HEK293 (cell line): ENCODE measurements at regions not wholly inside any gene's neighbourhood (a gene's known extent, or its start where the extent isn't known, plus 50 kb on each side); places are given as distances from the start of the nearest gene placed in this dataset.
A peak's percentile ranks its signal among the peaks of the same experiment; 100 is the strongest.

Source experiments
- CTCF ChIA-PET: fragments of 350-600 bp; formaldehyde crosslinking; extraction: SDS; loops from one replicate; lab custom pipeline; 2021; ENCODE audit warnings: antibody characterized with exemption; lab: Yijun Ruan, JAX
- POLR2A ChIA-PET: fragments of 300-600 bp; formaldehyde crosslinking; extraction: SDS; loops from one replicate; lab custom pipeline; 2020; ENCODE audit warnings: antibody characterized with exemption, inconsistent platforms; lab: Yijun Ruan, JAX
- H3K27ac ChIP-seq: fragments of 200-500 bp; sonication (Bioruptor generic); 2 replicates; pipeline ENCODE4 v1.5.1; 2014; ENCODE audit warnings: low read depth, low read length, control low read depth, inconsistent platforms; ENCODE audit errors: extremely low read depth
- H3K36me3 ChIP-seq, 2 experiments: fragments of 200-500 bp in 1 of 2; sonication (Bioruptor generic) in 1 of 2; 1 replicate in 1 of 2; 2 replicates in 1 of 2; pipeline ENCODE4 v1.5.1; 2014 to 2017; ENCODE audit warnings: inconsistent platforms in 2 of 2, low read length in 2 of 2; ENCODE audit not compliant: control insufficient read depth in 2 of 2, insufficient read depth in 1 of 2
- H3K4me1 ChIP-seq: fragments of 200-500 bp; sonication (Bioruptor generic); 2 replicates; pipeline ENCODE4 v1.5.1; 2014; ENCODE audit warnings: mild to moderate bottlenecking, low read length, inconsistent platforms; ENCODE audit not compliant: control insufficient read depth, insufficient read depth
- H3K4me3 ChIP-seq: 2 replicates; pipeline ENCODE4 v1.5.1; 2011; ENCODE audit warnings: low read depth, mild to moderate bottlenecking, control low read depth, low read length, moderate library complexity
- H3K9me3 ChIP-seq: fragments of 200-500 bp; sonication (Bioruptor generic); 2 replicates; pipeline ENCODE4 v1.5.1; 2014; ENCODE audit warnings: low read depth, low read length, inconsistent platforms; ENCODE audit not compliant: control insufficient read depth, insufficient read depth
- GFI1B ChIP-seq: fragments of 450-650 bp; formaldehyde crosslinking; IDR thresholded peaks from 2 replicates; pipeline ENCODE4 v1.5.1; 2016; ENCODE audit warnings: missing biosample characterization, missing genetic modification characterization
- HOXA7 ChIP-seq: sonication (generic); formaldehyde crosslinking; IDR thresholded peaks from 2 replicates; pipeline ENCODE4 v1.8.1; 2022; ENCODE audit warnings: missing genetic modification reagents, borderline replicate concordance
- HOXD13 ChIP-seq: sonication (generic); formaldehyde crosslinking; IDR thresholded peaks from 2 replicates; pipeline ENCODE4 v1.8.0; 2022; ENCODE audit warnings: missing genetic modification reagents, borderline replicate concordance
- KLF9 ChIP-seq: fragments of 450-650 bp; formaldehyde crosslinking; IDR thresholded peaks from 2 replicates; pipeline ENCODE4 v1.5.1; 2016; ENCODE audit warnings: missing biosample characterization, missing genetic modification characterization, low read depth
- PRDM2 ChIP-seq: fragments of 450-650 bp; formaldehyde crosslinking; IDR thresholded peaks from 2 replicates; pipeline ENCODE4 v1.5.1; 2016; ENCODE audit warnings: missing biosample characterization, missing genetic modification characterization, borderline replicate concordance
- SP3 ChIP-seq: fragments of 450-650 bp; formaldehyde crosslinking; IDR thresholded peaks from 2 replicates; pipeline ENCODE4 v1.5.1; 2016; ENCODE audit warnings: missing biosample characterization, missing genetic modification characterization
- TCF7L2 ChIP-seq: IDR thresholded peaks from 2 replicates; pipeline ENCODE4 v1.6.1; 2011; ENCODE audit warnings: low read depth, mild to moderate bottlenecking, inconsistent platforms, low read length, moderate library complexity, borderline replicate concordance
- ZEB2 ChIP-seq: fragments of 450-650 bp; formaldehyde crosslinking; IDR thresholded peaks from 2 replicates; pipeline ENCODE4 v1.5.1; 2016; ENCODE audit warnings: missing biosample characterization, missing genetic modification characterization
- ZFP37 ChIP-seq: fragments of 450-650 bp; formaldehyde crosslinking; IDR thresholded peaks from 2 replicates; pipeline ENCODE4 v1.5.1; 2016; ENCODE audit warnings: missing biosample characterization, missing genetic modification characterization
- ZNF146 ChIP-seq: fragments of 450-650 bp; formaldehyde crosslinking; IDR thresholded peaks from 2 replicates; pipeline ENCODE4 v1.5.1; 2016; ENCODE audit warnings: missing biosample characterization, missing genetic modification characterization
- ZNF169 ChIP-seq: fragments of 450-650 bp; formaldehyde crosslinking; IDR thresholded peaks from 2 replicates; pipeline ENCODE4 v1.5.1; 2016; ENCODE audit warnings: missing biosample characterization, missing genetic modification characterization
- ZNF18 ChIP-seq: fragments of 450-650 bp; formaldehyde crosslinking; IDR thresholded peaks from 2 replicates; pipeline ENCODE4 v1.5.1; 2016; ENCODE audit warnings: missing biosample characterization, missing genetic modification characterization
- ZNF324 ChIP-seq: fragments of 450-650 bp; formaldehyde crosslinking; IDR thresholded peaks from 2 replicates; pipeline ENCODE4 v1.5.1; 2016; ENCODE audit warnings: missing biosample characterization, missing genetic modification characterization
- ZNF391 ChIP-seq: fragments of 450-650 bp; formaldehyde crosslinking; IDR thresholded peaks from 2 replicates; pipeline ENCODE4 v1.5.1; 2016; ENCODE audit warnings: low read depth, missing biosample characterization, missing genetic modification characterization, borderline replicate concordance
- ZNF513 ChIP-seq: fragments of 450-650 bp; IDR thresholded peaks from 2 replicates; pipeline ENCODE4 v1.5.1; 2018; ENCODE audit warnings: missing biosample characterization, missing genetic modification characterization
- ZNF514 ChIP-seq: fragments of 450-650 bp; formaldehyde crosslinking; IDR thresholded peaks from 2 replicates; pipeline ENCODE4 v1.5.1; 2016; ENCODE audit warnings: missing biosample characterization, missing genetic modification characterization
- ZNF521 ChIP-seq: fragments of 450-650 bp; formaldehyde crosslinking; IDR thresholded peaks from 2 replicates; pipeline ENCODE4 v1.5.1; 2017; ENCODE audit warnings: missing biosample characterization, mild to moderate bottlenecking, missing genetic modification characterization
- ZNF549 ChIP-seq: fragments of 450-650 bp; IDR thresholded peaks from 2 replicates; pipeline ENCODE4 v1.5.1; 2018; ENCODE audit warnings: missing biosample characterization, missing genetic modification characterization, mild to moderate bottlenecking, inconsistent platforms, moderate library complexity
- ZNF561 ChIP-seq: fragments of 450-650 bp; IDR thresholded peaks from 2 replicates; pipeline ENCODE4 v1.5.1; 2018; ENCODE audit warnings: missing biosample characterization, missing genetic modification characterization, borderline replicate concordance
- ZNF624 ChIP-seq: fragments of 450-650 bp; formaldehyde crosslinking; IDR thresholded peaks from 2 replicates; pipeline ENCODE4 v1.5.1; 2017; ENCODE audit warnings: missing biosample characterization, missing genetic modification characterization
- ZNF629 ChIP-seq: fragments of 450-650 bp; formaldehyde crosslinking; IDR thresholded peaks from 2 replicates; pipeline ENCODE4 v1.5.1; 2017; ENCODE audit warnings: missing biosample characterization, missing genetic modification characterization
- ZNF776 ChIP-seq: fragments of 450-650 bp; formaldehyde crosslinking; IDR thresholded peaks from 2 replicates; pipeline ENCODE4 v1.5.0; 2017; ENCODE audit warnings: missing biosample characterization, missing genetic modification characterization, borderline replicate concordance
- ZNF837 ChIP-seq: fragments of 450-650 bp; formaldehyde crosslinking; IDR thresholded peaks from 2 replicates; pipeline ENCODE4 v1.5.1; 2016; ENCODE audit warnings: missing biosample characterization, missing genetic modification characterization

- H3K9me3 ChIP-seq: no peaks in the 10 kb centered on the region
- no peaks in the 10 kb centered on the region for H3K36me3 ChIP-seq
- CTCF ChIA-PET: no interaction called here
- no peaks in the 10 kb centered on the region for H3K4me1 ChIP-seq
- H3K27ac ChIP-seq: no peak overlapping the region
- POLR2A ChIA-PET: no interaction called here
- TF ChIP-seq ZNF624 (tag by site-specific recombination): no peak
- TF ChIP-seq PRDM2 (tag by site-specific recombination): no peak
- TF ChIP-seq ZNF521 (tag by site-specific recombination): no peak
- no peak for TF ChIP-seq KLF9 (tag by site-specific recombination)
- no peak for TF ChIP-seq ZNF169 (tag by site-specific recombination)
- TF ChIP-seq ZNF561 (tag by site-specific recombination): no peak
- TF ChIP-seq GFI1B (tag by site-specific recombination): no peak
- TF ChIP-seq ZNF146: no peak
- TF ChIP-seq ZNF549 (tag by site-specific recombination): no peak
- TF ChIP-seq ZNF324: no peak
- TF ChIP-seq ZFP37 (tag by site-specific recombination): no peak
- no peak for TF ChIP-seq HOXA7 (CRISPR knock-in tag)
- H3K4me3 ChIP-seq: no peak overlapping the region
Observed at GRCh38 chr3:103794656-103795055, 1359.8 kb downstream of the ZPLD1 start.

GRCh38 chr3:103796068-103796467, 1361.3 kb downstream of the ZPLD1 start:
- POLR2A ChIA-PET: no interaction called here
- CTCF ChIA-PET: no interaction called here
- H3K4me1 ChIP-seq: no peaks in the 10 kb centered on the region
- H3K36me3 ChIP-seq: no peaks in the 10 kb centered on the region
- no peak overlapping the region for H3K4me3 ChIP-seq
- no peaks in the 10 kb centered on the region for H3K9me3 ChIP-seq
- no peak overlapping the region for H3K27ac ChIP-seq
- TF ChIP-seq TCF7L2: peak; percentile 57; the same call in 1 of the 2 replicates
- no peak for TF ChIP-seq SP3

GRCh38 chr3:103803787-103804186, 1369.0 kb downstream of the ZPLD1 start:
- Histone ChIP-seq H3K36me3 (no peaks in the 10 kb centered on the region), H3K4me3 (no peak overlapping the region), H3K27ac (no peak overlapping the region), H3K9me3 (no peaks in the 10 kb centered on the region), H3K4me1 (no peaks in the 10 kb centered on the region)
- ChIA-PET CTCF (no interaction called here), POLR2A (no interaction called here)
- TF ChIP-seq HOXD13 (CRISPR knock-in tag) (no peak), ZNF776 (no peak), ZNF549 (tag by site-specific recombination) (no peak), ZNF513 (tag by site-specific recombination) (no peak), ZNF837 (no peak), ZNF391 (tag by site-specific recombination) (no peak), ZNF624 (tag by site-specific recombination) (no peak), ZNF514 (tag by site-specific recombination) (no peak), ZNF629 (no peak), ZNF18 (tag by site-specific recombination) (no peak), ZEB2 (tag by site-specific recombination) (no peak)
